ENCODE measurements at regions not wholly inside any gene's neighbourhood (a gene's known extent, or its start where the extent isn't known, plus 50 kb on each side); places are given as distances from the start of the nearest gene placed in this dataset.

DNA sequence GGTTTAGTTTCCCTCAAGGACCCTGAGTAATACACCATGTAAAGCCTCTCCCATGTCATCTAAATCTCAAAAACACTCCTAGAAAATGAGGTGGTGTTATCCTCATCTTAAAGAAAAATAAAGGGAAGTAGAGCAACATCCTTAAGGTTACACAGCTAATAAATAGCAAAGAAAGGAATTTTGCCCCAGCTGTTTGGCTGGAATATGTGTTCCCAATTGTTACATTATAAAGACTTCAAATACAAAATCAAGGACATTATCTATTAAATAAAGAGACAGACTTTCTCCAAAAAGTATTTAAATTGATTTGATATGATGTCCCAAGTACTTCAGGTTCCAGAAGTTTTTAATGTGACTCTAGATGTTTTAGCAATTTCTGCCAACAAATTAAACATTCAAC, 57.9 kb upstream of the IL15 start:
- TF ChIP-seq POLR2A (IDR thresholded peaks at IDR 0.05) = no peak
- TF ChIP-seq, protein P1, sequence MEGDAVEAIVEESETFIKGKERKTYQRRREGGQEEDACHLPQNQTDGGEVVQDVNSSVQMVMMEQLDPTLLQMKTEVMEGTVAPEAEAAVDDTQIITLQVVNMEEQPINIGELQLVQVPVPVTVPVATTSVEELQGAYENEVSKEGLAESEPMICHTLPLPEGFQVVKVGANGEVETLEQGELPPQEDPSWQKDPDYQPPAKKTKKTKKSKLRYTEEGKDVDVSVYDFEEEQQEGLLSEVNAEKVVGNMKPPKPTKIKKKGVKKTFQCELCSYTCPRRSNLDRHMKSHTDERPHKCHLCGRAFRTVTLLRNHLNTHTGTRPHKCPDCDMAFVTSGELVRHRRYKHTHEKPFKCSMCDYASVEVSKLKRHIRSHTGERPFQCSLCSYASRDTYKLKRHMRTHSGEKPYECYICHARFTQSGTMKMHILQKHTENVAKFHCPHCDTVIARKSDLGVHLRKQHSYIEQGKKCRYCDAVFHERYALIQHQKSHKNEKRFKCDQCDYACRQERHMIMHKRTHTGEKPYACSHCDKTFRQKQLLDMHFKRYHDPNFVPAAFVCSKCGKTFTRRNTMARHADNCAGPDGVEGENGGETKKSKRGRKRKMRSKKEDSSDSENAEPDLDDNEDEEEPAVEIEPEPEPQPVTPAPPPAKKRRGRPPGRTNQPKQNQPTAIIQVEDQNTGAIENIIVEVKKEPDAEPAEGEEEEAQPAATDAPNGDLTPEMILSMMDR (IDR thresholded peaks at IDR 0.05) = no peak

Measured in thyroid gland (tissue), 4 donors.